NCI-H1694 treated with DMSO at 0.1 percent for 48 hours (cell line): ENCODE measurements at regions not wholly inside any gene's neighbourhood (a gene's known extent, or its start where the extent isn't known, plus 50 kb on each side); places are given as distances from the start of the nearest gene placed in this dataset.
A peak's percentile ranks its signal among the peaks of the same experiment; 100 is the strongest.
"Not testable (repeated sequence)": the region's sequence is repeated elsewhere in the genome, so short reads cannot be mapped to it uniquely, and the experiment has no call there.

Experiments used
- DNase-seq: peaks from one replicate; lab custom pipeline; 2025; lab: John Stamatoyannopoulos, UW

- DNase-seq = no peak
Measured at GRCh38 chr9:90981726-90982125, 180.1 kb downstream of the SYK start.

GRCh38 chr9:90983394-90983793, 181.8 kb downstream of the SYK start:
- no peak for DNase-seq

GRCh38 chr9:90985631-90986030, 184.0 kb downstream of the SYK start:
- DNase-seq = no peak

- DNase-seq = no peak
Measured at GRCh38 chr9:90986161-90986560, 184.5 kb downstream of the SYK start.

- DNase-seq = no peak
Measured at GRCh38 chr9:90987566-90987965, 185.9 kb downstream of the SYK start.

GRCh38 chr9:90988318-90988717, 186.7 kb downstream of the SYK start:
- DNase-seq = no peak

GRCh38 chr9:90991953-90992352, 190.3 kb downstream of the SYK start:
- no peak for DNase-seq

GRCh38 chr9:90995516-90995915, 193.9 kb downstream of the SYK start:
- no peak for DNase-seq

- no peak for DNase-seq
Measured at GRCh38 chr9:90996154-90997065, 194.8 kb downstream of the SYK start.

- DNase-seq = no peak
Measured at GRCh38 chr9:90998573-90998972, 197.0 kb downstream of the SYK start.

GRCh38 chr9:90999425-91000397, 198.1 kb downstream of the SYK start:
- peak; percentile 3 for DNase-seq

- DNase-seq = peak; percentile 37
Measured at GRCh38 chr9:91001146-91001611, 199.6 kb downstream of the SYK start.

- DNase-seq = no peak
Measured at GRCh38 chr9:91004484-91004883, 202.9 kb downstream of the SYK start.

- DNase-seq = no peak
Measured at GRCh38 chr9:91004992-91005391, 203.4 kb downstream of the SYK start.

- DNase-seq = no peak
Measured at GRCh38 chr9:91006046-91006445, 204.4 kb downstream of the SYK start.

GRCh38 chr9:91008568-91008967, 206.9 kb downstream of the SYK start:
- no peak for DNase-seq

GRCh38 chr9:91011891-91012290, 210.3 kb downstream of the SYK start:
- DNase-seq = no peak

GRCh38 chr9:91012933-91013841, 211.6 kb downstream of the SYK start:
- no peak for DNase-seq

- no peak for DNase-seq
Measured at GRCh38 chr9:91017245-91017644, 215.6 kb downstream of the SYK start.

- DNase-seq = not testable (repeated sequence)
Measured at GRCh38 chr9:91019871-91020270, 218.3 kb downstream of the SYK start.

GRCh38 chr9:91021656-91022055, 220.0 kb downstream of the SYK start:
- DNase-seq = not testable (repeated sequence)

GRCh38 chr9:91023741-91024140, 222.1 kb downstream of the SYK start:
- DNase-seq = no peak
